D341Med (cell line): ENCODE measurements at regions not wholly inside any gene's neighbourhood (a gene's known extent, or its start where the extent isn't known, plus 50 kb on each side); places are given as distances from the start of the nearest gene placed in this dataset.

Source experiments
- DNase-seq: peaks from one replicate; pipeline ENCODE4 v3.0.0; 2012; ENCODE audit warnings: low spot score

DNA sequence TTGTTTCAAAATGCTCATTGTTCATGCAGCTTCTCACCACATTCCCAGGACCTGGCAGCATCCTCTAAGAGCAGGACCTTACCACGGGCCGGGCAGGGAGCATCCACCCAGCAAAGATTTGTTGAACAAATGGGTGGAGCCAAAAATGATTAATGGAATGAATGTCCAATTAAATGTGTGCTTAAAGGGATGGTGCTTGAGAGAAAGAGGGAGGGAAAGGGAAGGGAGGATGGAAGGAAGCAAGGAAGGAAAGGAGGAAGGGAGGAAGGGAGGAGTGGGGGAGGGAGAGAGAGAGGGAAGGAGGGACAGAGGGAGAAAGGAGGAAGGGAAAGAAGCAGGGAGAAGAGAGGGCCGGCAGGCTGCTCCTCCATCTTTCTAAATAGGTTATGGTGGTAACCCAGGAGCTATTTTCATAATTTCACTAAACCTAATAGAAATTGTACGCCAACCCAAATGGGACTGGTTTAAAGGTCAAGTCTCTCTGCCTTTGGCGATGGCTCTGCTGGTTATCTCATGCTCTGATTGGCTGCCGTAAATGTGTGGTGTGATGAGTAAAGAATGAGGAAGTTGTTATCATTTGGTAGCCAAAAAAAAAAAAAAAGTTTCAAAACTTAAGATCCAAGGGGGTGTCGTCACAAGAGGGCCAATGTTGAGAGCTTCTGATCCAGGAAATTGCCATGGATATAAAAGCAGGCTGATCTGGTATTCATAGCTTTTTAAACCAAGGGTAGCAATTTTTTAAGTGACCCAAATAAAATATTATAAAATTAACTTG is 126.7 kb upstream of the FOXF1 start:
- DNase-seq = no peak

DNA sequence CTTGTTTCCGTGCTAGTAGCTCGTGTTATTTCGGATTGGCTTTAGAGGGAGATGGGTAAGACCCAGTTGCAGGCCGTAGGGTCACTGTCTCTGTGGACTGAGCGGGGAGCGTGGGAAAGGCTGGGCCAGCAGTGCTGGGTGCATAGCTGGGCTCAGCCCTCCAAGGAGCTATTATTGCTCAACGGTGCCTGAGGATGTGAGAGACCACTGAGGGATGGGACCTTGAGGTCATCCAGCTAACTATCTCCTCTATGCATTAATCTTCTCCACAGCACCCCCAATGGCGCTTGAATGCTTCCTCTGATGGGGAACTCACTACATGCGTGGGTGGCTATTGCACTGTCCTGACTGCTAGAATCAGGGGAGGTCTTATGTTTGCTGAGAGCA is 126.1 kb upstream of the FOXF1 start:
- no peak for DNase-seq

DNA sequence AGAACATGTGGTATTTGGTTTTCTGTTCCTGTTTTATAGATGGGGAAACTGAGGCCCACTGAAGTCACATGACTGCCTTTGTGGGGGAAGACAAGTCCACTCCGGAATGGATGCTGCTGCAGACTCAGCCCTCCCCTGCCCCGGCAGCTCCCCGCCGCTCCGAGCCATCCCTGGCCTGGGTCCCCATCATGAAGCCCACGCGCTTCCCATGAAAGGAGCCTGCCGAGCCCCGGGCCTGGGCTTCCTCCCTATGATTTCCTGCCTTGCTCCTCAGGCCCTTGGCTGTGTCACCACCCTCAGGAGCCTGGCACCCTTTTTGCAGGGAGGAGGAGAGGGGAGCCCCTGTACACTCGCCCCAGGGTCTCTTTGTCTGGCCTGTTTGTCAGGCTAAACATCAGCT is 125.3 kb upstream of the FOXF1 start:
- no peak for DNase-seq

DNA sequence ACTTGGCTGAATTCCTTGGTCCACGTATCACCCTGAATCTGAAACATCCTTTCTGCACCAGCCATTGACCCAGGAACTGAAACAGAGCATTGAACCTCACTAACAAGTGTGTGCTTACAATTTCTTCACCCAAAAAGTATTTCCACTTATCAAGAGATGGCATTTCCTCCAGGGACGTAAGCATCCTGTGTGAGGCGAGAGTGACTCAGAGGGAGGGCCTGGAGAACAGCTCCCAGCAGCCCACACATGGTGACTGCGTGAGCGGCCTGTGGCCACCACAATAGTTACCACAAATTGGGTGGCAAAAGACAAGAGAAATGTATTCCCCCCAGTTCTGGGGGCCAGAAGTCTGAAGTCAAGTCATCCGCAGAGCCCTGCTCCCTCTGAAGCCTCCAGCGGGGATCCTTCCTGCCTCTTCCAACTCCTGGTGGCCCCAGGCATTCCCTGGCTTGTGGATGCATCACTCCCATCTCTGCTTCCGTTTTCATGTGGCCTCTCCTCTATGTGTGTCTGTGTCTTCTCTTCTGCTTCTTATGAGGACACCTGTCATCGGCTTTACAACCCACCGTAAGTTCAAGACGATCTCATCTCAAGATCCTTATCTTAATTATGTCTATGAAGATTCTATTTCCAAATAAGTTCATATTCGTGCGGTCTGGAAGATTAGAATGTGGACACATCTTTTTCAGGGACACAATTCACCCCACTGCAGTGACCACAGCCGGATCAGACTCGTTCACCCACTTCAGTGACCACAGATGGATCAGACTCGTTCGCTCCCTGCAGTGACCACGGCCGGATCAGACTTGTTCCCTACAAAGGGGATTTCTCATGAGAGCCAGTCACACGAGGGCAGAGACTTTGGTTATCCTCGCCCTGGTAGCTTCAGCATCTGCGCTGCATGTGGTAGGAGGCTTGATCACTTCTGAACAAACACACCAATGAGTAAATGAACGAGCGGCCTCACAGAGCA is 122.6 kb upstream of the FOXF1 start:
- no peak for DNase-seq

DNA sequence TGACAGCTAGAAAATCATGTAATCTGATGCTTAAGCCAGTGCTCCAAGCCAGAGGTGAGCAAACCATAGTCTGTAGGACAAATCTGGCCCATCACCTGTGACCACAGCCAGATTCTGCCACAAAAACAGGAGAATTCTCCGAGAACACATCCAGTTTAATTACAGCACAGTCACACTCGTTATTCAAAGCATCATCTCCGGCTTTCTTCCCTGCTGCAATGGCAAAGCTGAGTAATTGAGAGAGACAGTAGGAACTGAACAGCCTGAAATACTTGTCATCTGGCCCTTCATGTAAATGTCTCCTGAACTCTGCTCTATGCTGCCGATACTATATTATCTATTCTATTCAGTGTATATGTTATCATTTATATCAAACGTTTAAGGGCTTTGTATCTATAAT is 121.4 kb upstream of the FOXF1 start:
- no peak for DNase-seq

DNA sequence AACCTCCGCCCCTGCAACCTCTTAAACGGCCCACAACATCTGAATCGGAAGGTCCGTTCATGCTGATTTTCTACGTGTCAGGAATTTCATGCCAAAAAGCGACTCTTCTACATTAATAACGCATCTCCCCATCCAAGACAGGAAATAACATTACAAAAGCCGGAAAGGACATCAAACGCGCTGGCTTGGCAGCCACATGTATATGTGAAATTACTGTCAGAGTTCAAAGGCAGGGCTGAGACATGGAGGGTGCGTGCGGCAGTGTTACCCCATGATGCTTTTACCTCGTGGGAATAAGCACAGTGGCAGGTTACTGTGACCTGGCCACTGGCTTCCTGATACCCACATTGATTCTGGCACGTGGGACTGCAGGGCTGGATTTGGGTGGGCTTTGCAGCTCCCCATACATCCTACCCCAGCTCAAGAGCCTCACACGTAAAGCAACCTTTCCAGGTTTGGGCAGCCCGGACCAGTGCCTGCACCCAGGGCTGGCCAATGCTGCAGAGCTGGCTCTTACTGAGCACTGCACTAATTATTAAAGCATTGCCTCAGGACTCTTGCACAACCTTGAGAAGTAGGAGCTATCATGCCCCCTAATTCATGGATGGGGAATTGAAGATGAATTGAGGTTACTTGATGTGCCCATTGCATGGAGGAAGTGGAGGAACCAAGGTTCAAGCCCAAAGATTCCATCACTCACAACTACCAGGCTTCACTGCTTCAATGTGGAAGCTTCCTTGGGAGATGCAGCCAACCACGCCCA is 120.6 kb upstream of the FOXF1 start:
- DNase-seq = no peak

DNA sequence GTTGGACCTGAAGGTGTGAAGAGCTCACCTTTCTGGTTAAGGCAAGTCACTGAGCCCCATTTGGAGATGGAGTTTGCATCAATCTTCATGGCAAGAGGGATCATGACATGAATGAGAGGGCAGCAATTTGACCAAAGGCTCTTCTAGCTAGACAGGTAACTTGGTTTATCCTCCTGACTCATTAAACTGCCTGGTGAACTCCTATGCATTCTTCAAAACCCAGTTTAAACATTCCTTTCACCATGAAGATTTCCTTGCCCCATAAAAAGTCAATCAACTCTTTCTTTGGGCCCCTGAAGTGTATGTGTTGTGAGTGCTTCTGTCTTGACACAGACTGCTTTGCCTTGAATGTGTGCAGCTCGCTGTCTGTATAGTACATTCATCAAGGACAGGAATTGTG is 120.0 kb upstream of the FOXF1 start:
- no peak for DNase-seq

DNA sequence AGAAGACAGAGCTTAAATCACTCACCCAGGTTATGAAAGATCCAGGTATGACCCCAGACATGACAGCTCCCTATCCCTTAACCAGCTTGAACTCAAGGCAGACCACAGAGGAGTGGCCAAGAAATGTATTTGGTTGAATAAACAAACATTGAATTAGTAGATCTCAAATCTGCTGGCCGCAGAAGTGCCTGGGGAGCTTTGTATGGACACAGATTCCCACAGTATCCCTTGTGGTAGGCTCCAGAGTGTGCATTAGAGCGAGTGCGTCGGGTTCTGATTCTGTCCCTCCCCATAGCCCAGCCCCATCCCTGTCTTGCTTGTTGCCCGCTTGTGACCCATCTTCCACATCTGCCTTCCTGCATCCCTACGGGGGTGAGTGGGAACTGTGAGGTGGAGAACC is 118.8 kb upstream of the FOXF1 start:
- DNase-seq = no peak

DNA sequence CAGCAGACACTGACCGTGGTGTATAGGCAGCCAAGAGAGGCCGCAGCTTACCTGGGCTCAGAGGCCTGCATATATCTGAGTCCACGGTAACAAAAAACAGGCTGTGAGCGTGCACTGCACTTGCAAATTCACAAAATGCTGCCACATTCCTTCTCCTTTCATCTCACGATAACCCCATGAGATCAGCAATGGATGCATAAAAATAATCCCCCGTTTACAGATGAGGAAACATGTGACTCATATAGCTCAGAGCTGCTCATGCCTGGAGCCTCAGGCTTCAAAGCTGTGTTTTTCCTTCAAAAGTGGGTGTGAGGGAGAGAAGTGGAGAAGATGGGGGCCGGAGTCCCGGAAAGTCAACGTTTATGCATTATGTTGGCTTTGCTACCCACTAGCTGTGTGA is 118.3 kb upstream of the FOXF1 start:
- DNase-seq = no peak

DNA sequence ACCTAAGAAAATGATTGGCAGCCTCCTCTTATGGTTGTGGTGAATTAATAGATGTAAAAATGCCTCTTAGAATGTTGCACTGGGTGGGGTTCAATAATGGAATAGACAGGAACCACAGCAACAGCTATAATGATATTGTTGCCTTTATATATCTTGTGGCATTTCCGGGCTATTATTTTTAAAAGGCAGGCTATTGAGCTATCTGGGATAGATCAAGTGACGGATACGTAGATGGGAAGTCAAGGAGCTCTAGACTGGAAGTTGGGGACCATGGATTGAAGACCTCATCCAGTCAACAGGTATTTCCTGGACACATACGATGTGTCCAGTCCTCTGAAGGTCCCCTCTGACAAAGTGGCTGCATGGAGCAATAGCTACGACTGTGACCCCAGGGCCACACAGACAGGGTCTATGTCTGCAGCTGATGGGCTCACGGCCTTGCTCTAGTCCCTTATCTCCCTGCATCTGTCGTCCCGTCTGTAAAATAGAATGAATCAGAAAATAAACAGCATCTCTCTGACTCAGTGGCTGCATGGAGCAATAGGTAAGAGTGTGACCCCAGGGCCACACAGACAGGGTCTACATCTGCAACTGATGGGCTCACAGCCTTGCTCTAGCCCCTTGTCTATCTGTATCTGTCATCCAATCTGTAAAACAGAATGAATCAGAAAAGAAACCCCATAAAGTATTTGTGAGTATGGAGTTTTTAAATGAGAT is 117.7 kb upstream of the FOXF1 start:
- DNase-seq = no peak

DNA sequence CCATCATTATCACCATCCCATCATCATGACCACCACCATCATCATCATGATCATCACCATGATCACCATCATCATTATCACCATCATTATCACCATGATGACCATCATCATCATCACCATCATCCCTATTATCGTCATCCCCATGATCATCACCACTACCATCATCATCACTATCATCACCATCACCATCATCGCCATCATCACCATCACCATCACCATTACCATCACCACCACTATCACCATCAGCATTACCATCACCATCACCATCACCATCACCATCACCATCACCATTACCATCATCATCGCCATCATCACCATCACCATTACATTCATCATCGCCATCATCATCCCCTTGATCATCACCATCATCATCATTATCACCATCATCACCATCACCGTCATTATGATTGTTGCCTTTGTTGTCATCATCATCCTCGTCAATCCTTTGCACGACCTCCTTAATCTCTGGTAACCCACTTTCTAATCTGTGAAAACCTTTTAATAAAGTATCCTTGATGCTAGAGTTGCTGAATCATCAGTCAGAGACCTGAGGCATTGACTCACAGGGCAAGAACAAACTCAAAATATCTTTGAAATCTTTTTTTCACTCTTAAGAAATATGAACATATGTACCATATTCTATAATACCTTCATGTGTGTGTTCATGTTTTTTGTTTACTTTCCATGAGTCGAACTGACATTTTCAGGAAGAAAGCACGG is 116.3 kb upstream of the FOXF1 start:
- DNase-seq = no peak

DNA sequence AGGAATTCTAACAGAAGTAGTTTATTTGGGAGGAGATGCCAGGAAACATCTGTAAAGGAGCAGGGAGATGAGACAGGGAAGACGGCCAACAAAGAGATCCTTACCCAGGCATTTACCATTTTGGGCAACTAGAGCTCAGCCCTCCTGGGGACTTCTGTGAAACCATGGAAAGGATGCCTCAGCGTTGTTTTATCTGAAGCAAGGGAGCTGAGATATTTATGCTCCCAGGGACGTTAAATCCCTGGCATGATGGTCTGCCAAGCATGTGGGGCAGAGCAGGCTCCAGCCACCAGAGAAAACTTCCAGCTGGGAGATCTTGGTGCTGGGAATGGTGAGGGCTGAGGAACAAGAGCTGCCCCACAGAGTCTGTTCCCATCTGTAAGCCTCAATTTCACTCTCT is 114.8 kb upstream of the FOXF1 start:
- no peak for DNase-seq

DNA sequence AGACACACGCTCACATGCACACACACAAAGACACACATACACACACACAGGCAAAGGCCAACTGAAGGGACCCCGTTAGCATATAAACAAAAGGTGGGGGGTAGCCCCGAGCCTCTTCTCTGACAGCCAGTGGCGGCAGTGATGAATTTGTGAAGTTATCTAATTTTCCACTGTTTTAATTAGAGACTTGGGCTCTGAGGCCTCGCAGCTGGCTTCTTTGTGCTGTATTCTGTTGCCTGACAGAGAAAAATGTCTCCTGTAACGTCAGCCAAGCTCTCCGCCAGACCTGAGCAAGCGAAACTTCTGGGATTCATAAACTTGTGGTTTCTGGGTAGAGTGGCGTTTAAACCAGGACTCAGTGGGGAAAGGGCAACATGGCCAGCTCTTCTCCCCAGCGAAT is 113.9 kb upstream of the FOXF1 start:
- DNase-seq = no peak

DNA sequence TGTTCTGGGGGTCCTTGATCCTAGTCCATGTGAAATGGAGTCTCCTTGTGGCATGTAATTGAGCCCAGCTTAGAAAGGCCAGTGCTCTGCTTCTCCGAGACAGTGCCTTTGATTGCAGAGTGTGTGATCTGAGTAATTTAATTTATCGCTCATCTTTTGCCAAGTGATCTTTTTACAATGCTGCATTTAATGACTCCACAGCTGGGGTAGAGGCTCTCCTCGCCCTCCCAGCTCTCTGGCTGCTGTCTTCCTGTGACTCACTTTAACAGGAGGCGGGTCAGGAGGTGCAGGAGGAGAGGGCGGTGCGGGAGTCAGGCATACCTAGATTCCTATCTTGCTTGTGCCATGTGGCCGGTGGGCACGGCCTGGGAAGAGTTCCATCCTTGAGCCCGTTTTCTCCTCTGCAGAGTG is 113.4 kb upstream of the FOXF1 start:
- DNase-seq = no peak

DNA sequence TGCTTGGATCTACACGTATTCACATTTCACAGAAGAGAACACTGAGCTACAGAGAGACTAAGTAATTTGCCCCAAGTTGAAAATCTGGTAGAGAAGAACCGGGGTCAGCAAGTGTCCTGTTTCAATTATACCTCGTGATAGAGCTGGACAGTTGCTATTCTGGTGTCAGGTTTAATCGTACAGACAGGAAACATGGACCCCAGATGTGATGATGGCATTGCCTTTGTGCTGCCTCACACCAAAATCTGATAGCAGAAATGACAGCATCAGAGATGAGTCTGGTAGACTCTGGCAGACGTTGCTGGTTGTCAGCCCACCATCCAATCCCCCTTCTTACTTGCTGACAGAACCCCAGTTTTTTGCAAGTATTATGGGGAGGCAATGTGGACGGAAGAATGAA is 112.1 kb upstream of the FOXF1 start:
- DNase-seq = no peak

DNA sequence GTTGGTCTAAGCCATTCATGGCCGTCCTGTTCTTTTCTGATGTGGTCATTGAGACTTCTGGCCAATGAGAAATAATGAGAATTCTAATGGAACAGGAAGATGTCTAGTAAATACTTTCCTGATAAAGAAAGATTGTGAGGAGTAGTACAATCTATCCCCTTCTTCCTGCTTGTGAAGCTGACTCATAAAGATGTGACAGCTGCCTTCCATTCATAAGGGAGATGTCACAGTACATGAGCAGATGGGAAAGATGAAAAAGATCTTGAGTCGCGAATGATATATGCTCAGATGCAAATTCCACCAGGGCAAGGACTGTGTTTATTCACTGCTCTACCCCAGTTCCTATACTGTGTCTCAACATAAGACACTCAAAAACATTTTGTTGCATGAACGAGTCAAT is 111.7 kb upstream of the FOXF1 start:
- no peak for DNase-seq

DNA sequence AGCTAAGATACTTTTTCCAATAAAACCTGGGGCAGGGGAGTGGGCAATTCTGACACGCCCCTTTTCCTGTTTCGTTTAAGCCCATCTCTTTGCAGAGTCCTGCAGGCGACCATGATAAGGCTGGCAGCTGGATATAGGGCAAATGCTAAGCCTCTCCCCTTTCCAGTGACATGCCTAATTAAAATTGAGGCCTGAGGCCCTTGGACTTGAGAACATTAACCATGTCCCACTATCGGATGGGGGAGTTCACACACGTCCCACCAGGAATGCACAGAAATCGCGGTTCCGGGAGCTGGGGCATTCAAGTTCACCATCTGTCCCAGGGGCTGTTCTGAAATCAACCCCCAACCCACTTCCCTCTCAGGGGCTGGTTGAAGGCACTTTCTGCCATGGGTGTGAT is 109.2 kb upstream of the FOXF1 start:
- no peak for DNase-seq

DNA sequence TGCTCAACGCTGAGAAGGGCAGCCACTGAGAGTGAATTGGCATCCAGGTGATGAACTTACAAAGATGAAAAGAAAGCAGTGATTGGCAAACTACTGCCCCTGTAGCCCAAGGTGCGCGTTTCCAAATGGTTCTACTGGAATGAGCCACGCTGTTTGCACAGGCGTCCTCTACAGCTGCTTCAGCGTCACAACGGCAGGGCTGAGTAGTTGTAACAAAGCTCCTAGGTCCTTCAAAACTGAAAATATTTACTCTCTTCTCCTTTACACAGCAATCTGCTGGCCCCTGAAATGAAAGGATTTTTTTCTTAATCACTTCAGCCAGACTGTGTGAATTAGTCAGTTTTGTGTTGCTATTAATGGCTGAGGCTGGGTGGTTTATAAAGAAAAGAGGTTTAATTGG is 107.2 kb upstream of the FOXF1 start:
- DNase-seq = no peak

DNA sequence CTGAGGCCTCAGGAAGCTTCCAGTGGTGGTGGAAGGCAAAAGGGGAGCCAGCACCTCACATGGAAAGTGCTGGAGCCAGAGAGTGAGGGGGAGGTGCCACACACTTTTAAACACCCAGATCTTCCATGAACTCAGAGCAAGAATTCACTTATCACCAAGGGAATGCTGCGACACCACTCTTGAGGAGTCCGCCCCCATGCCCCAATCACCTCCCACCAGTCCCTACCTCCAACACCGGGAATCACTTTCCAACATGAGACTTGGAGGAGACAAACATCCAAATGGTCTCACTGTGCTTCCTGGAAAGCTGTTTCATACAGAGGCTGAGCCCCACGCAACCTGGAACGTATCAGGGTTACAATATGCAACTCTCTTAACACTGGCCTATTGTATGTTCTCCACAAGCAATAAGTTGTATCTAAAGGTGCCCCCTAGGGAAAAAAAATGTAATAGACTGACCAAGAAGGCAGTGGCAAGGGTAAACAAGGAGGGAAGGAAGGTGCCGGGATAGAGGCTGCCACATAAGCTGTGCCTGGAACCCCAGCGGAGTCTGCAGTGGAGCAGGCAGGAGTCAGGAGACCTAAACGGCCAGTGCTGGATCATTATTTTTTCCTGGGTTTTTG is 106.7 kb upstream of the FOXF1 start:
- DNase-seq = no peak

DNA sequence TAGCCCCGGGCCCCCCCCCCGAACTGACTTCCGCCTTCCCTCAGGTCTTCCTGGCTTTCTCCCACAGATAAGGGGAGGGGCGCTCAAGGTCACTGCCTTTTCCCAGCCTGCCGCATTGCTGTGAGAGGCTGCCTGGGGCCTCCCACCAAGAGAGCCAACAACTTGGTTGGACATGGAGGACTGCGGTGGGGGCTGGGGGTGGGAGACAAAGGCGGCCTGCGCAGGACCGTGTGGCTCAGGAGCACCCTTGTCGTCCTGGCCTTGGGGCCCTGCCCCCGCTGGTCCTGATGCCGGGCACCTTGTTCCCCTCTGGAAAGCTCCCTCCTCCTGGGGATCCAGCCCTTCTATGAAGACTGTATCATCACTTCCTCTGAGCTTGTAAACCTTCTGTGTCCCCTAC is 105.6 kb upstream of the FOXF1 start:
- no peak for DNase-seq

DNA sequence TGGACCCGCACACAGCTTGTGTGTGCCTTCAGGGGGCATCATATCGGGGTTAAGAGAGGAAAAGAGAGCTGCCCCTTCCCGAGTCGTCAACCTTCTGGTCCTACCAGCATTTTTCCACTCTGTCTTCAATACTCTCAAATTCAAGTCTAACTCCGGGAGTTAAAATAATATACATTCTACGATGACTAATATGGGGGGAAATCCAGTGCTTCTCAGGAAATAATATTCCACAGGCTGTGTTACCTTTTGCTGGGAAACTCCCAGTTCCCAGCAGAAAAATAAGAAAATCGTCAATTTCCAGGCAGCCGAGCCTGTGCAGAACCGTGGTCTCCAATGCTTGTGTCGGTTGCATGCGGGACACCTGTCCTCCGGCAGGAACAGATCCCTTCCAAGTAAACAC is 105.0 kb upstream of the FOXF1 start:
- DNase-seq = no peak
